HG03175 (cell line): ENCODE measurements at regions not wholly inside any gene's neighbourhood (a gene's known extent, or its start where the extent isn't known, plus 50 kb on each side); places are given as distances from the start of the nearest gene placed in this dataset.
"Not testable (repeated sequence)": the region's sequence is repeated elsewhere in the genome, so short reads cannot be mapped to it uniquely, and the experiment has no call there.

Source experiments
- ATAC-seq: cut with Tn5 transposase; IDR thresholded peaks from one replicate; pipeline ENCODE4 v1.9.1; 2021; ENCODE audit warnings: mild to moderate bottlenecking, moderate library complexity; ENCODE audit not compliant: unreplicated experiment

DNA sequence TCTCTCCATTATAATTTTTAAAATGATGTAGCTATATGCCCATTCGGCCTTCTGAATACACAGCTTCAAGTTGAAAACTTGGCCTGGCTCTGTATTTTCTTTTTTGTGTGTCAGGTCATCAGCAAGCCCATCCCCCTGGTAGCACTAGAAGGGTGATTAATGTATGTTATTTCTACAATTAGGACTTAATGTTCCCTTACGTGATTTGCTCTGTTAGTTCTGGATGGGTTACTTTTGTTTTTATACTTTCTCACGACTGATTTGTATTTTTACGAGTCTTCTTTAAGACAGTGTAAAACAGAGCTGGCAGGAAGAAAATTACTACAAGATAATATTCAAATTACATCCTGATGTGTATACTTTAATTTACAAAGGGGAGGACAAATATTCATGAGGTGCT is 88.4 kb upstream of the RGPD4 start:
- ATAC-seq, result no peak

DNA sequence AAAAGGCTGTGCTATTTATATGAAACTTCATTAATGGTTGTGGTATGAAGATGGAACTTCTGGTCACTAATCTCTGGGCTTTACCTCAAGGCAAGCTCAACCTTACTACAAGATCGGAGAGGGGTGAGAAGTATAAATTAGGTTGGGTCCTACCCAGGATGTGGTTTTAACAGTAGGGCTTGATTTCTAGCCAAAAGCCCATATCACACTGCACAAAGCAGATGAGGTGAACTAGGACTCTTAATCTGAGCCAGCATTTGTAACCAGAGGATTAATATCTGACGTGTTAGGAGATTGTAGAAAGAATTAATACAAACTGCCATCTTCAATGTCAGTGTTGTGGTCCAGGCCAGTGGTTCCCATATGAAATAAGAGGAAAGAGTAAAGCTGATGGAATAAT is 86.4 kb upstream of the RGPD4 start:
- ATAC-seq, result no peak

DNA sequence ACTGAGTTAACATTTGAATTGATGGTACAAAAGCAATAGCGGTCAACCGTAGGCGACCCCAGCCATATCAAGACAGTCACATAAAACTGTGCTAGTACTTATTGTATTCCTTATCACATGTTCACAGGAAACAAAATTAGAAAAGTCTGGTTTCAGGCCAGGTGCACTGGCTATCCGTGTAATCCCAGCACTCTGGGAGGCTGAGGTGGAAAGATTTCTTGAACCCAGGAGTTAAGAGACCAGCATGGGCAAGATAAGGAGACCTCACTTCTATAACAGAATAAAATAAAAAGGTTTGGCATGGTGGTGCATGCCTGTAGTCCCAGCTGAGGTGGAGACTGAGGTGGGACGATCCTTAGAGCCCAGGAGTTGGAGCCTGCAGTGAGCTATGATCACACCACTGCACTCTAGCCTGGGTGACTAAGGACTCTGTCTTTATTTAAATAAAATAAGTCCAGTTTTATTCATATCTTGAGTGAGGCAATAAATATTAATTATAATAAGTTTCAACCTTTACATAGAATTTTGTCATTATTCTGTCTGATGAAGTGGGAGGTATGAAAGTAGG is 84.1 kb upstream of the RGPD4 start:
- no peak for ATAC-seq

DNA sequence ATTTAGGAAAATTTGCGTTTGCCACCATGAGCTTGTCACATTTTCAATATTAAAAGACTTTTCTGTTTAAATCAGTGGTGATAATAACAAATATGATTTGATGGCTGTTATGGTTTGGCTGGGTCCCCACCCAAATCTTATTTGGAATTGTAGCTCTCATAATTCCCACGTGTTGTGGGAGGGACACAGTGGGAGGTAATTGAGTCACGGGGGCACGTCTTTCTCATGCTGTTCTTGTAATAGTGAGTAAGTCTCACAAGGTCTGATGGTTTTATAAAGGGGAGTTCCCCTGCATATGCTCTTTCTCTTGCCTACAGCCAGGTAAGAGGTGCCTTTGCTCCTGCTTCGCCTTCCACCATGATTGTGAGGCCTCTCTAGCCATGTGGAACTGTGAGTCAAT is 83.4 kb upstream of the RGPD4 start:
- ATAC-seq, result no peak

- no peak for ATAC-seq
Observed at GRCh38 chr2:107745100-107745499, 81.6 kb upstream of the RGPD4 start.

DNA sequence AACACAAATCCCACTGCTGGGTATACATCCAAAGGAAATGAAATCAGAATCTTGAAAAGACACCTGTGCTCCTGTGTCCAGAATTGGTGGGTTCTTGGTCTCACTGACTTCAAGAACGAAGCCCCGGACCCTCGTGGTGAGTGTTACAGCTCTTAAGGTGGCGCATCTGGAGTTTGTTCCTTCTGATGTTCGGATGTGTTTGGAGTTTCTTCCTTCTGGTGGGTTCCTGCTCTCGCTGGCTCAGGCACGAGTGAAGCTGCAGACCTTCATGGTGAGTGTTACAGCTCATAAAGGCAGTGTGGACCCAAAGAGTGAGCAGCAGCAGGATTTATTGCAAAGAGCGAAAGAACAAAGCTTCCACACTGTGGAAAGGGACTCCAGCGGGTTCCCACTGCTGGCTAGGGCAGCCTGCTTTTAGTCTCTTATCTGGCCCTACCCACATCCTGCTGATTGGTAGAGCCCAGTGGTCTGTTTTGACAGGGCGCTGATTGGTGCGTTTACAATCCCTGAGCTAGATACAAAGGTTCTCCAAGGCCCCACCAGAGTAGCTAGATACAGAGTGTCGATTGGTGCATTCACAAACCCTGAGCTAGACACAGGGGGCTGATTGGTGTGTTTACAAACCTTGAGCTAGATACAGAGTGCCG is 80.0 kb upstream of the RGPD4 start:
- ATAC-seq, result not testable (repeated sequence)

DNA sequence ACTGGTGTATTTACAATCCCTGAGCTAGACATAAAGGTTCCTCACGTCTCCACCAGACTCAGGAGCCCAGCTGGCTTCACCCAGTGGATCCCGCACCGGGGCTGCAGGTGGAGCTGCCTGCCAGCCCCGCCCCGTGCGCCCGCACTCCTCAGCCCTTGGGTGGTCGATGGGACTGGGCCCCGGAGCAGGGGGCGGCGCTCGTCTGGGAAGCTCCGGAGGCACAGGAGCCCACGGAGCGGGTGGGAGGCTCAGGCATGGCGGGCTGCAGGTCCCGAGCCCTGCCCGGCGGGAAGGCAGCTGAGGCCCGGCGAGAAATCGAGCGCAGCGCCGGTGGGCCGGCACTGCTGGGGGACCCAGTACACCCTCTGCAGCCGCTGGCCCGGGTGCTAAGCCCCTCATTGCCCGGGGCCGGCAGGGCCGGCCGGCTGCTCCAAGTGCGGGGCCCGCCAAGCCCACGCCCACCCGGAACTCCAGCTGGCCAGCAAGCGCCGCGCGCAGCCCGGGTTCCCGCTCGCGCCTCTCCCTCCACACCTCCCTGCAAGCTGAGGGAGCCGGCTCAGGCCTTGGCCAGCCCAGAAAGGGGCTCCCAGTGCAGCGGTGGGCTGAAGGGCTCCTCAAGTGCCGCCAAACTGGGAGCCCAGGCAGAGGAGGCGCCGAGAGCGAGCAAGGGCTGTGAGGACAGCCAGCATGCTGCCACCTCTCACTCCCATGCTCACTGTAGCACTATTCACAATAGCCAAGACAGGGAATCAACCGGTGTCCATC is 79.3 kb upstream of the RGPD4 start:
- not testable (repeated sequence) for ATAC-seq

GRCh38 chr2:107747964-107748583 is 78.6 kb upstream of the RGPD4 start:
- ATAC-seq, result no peak

DNA sequence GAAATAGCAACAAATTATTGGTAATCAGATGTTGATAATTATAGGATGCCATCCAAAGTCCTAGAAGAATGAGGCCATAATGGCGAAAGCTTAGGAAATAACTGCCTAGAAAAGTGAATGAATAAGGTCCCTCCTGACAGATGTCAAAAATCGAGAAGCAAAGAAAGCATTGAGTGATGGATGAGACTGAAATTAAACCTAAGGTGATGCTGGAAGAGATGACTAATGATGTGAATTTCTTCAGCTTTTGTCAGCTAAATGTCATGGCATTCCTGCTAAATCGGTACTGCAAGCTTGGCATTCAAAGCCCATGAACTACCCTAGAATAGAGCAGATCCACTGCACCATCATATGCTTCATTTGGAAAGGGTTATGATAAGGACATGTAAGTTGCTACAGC is 74.8 kb upstream of the RGPD4 start:
- no peak for ATAC-seq

- ATAC-seq, result not testable (repeated sequence)
Observed at GRCh38 chr2:107753806-107754205, 72.9 kb upstream of the RGPD4 start.

DNA sequence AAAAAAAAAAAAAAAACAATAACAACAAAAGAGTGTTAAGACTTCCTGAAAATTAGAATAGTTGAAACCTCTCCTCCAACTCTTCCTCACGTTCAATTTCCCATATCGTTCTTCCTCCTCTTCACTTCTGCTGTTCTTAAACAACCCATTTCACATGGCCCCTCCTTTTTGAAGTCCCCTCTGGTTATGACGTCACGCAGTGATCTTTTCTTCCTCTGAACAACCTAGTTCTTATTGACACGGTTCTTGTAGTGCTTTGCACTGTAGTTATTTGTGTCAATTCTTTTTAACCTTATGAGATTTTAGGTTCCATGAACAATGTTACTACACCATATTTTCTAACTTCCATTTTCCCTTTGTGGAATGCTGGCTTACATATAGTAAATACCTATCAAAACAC is 69.5 kb upstream of the RGPD4 start:
- no peak for ATAC-seq

DNA sequence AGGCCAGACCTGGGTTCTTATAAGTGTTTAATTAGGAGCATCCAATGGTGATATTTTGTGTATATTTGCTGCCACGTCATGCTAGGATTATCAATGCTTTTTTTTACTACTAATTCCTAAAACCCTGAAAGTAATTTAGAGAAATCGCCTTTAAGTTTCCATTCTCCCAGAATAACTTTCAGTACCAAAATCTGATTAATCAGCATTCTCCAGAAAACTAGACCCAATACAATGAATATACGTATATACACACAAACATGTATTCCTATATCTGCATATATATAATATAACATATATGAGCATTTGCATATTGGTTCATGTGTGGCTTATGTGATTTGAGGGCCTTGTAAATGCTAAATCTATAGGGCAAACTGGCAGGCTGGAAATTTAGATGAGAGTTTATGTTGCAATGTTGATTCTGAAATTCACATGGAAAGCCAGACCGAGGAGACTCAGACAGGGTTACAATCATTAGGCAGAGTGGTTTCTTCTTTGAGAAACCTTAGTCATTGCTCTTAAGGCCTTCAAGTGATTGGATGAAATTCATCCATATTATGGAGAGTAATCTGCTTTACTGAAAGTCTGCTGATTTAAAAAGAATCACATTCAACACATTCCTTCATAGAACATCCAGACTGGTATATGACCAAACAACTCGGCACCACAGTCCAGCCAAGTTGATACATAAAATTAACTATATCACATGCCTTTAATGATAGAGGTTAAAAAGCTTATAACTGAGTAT is 65.9 kb upstream of the RGPD4 start:
- no peak for ATAC-seq

DNA sequence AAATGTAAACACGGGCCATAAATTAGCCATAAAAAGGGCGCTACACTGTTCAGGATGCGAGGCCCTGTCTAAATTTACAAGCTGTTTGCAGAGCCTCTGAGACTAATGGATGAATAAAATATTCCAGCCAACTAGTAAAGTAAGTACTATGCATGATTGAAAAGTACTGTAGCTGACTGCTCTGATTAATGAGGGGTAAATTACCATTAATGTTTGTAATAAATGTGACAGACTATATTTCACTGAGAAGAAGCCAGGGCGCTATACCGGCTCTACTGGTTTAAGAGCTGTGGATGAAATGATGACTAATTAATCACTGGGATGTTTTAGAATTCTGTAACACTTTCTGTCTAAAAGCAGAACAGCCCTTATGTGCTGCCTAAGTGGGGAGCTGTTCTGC is 54.3 kb upstream of the RGPD4 start:
- ATAC-seq, result no peak

GRCh38 chr2:107775211-107775610 is 51.5 kb upstream of the RGPD4 start:
- no peak for ATAC-seq

- no peak for ATAC-seq
Observed at GRCh38 chr2:107775791-107776190, 50.9 kb upstream of the RGPD4 start.

DNA sequence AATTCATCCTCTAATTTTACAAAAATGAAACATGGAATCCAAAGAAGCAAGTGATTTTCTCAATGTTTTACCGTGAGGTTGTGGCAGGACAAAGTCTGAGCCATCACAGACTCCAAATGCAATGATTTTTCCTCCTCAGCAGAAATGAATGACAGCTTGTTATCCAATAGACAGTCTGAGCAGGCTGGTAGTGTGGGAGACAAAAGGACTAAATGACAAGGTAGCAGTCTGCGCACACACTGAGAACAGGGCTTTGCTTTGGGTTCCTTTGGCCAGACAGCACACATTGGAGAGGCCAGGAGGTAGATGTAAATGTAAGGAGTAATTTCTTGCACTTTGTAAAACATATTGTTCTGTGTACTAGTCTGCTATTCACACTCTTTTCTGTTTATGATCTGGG is 50.3 kb upstream of the RGPD4 start:
- no peak for ATAC-seq
